GM20000 (cell line): ENCODE measurements at regions not wholly inside any gene's neighbourhood (a gene's known extent, or its start where the extent isn't known, plus 50 kb on each side); places are given as distances from the start of the nearest gene placed in this dataset.

Experiments used
- DNase-seq: peaks from one replicate; pipeline ENCODE4 v3.0.0; 2012; ENCODE audit warnings: low spot score
- CTCF ChIP-seq: IDR thresholded peaks from 2 replicates; pipeline ENCODE4 v1.5.1; 2012; ENCODE audit warnings: mild to moderate bottlenecking, control low read depth; ENCODE audit errors: extremely low read depth, missing control alignments

DNA sequence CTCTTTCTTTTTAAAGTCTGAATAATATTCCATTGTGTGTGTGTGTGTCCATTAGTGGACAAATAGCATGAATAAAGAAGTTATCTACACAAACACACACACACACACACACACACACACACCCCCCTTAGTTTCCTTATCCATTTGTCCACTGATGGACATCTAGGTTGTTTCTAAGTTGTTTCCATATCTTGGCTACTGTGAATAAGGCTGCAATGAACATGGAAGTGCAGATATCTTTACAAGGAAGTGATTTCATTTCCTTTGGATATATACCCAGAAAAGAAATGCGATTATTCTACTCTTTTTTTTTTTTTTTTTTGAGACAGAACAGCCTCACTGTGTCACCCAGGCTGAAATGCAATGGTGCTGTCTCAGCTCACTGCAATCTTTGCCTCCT lies 113.5 kb downstream of the MBL2 start:
- TF ChIP-seq CTCF: no peak
- DNase-seq: no peak

DNA sequence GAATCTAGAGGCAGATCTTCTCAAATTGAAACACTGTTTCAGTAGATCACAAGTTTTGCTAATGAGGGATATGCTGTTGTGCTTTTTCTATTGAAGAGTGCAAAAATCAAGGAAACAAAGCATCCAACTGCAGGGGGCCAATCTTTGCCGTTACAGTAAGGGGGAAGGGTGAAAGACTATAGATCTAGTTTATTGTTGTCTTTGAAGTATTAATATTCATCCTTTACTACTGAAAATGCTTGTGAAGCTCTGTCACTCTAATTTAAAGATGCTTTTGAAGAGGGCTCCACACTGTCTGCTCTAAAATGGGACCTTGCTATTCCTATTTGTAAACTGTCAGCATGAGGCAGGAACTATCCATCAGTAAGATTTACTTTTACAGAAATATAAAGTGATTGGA lies 110.3 kb downstream of the MBL2 start:
- no peak for DNase-seq

GRCh38 chr10:52663161-52663560 lies 109.4 kb downstream of the MBL2 start:
- DNase-seq: no peak
- no peak for TF ChIP-seq CTCF

More for the DNA sequence above, 110.3 kb downstream of the MBL2 start:
- no peak for TF ChIP-seq CTCF

DNA sequence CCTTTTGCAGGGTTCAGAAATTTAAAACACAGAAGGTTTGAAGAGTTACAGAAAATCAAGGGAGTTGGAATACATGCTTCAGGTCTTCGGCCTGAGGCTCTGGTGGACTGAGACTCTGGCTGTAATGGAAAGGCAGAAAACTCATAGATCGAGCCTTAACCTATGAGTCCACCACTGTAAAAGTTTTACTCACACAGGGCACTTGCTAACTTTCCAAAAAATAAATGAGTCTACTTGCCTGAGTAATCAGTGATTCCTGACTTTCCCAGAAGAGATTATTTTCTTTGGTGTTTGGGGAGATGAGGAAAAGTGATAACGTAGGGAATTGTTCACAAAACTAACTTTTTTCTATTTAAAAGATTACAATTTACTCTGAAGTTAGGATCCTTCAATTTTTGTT lies 108.0 kb downstream of the MBL2 start:
- TF ChIP-seq CTCF: no peak
- no peak for DNase-seq

- no peak for DNase-seq
- no peak for TF ChIP-seq CTCF
These were observed 106.8 kb downstream of the MBL2 start for GRCh38 chr10:52665821-52666220.

DNA sequence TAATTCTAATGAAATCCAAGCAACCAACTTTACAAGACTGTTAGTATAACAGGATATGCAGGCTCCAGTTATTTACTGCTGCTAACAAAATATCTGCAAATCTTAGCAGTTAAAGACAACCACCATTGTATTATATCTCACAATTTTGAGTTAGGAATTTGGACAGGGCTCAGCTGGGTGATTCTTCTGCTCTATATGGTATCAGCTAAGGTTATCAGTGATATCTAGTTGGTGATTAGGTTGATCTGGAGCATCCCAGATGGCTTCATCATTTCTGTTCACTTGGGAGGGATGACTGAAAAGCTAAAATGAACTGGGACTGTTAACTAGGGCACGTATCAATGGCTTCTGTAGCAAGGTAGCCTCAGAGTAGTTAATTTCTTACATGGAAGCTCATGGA lies 105.7 kb downstream of the MBL2 start:
- DNase-seq: no peak
- TF ChIP-seq CTCF: no peak

GRCh38 chr10:52668024-52668423 lies 104.6 kb downstream of the MBL2 start:
- DNase-seq: no peak
- TF ChIP-seq CTCF: no peak

GRCh38 chr10:52672880-52673279 lies 99.7 kb downstream of the MBL2 start:
- DNase-seq: no peak
- no peak for TF ChIP-seq CTCF
